ENCODE measurements at regions not wholly inside any gene's neighbourhood (a gene's known extent, or its start where the extent isn't known, plus 50 kb on each side); places are given as distances from the start of the nearest gene placed in this dataset.
"Not testable (repeated sequence)": the region's sequence is repeated elsewhere in the genome, so short reads cannot be mapped to it uniquely, and the experiment has no call there.

DNA sequence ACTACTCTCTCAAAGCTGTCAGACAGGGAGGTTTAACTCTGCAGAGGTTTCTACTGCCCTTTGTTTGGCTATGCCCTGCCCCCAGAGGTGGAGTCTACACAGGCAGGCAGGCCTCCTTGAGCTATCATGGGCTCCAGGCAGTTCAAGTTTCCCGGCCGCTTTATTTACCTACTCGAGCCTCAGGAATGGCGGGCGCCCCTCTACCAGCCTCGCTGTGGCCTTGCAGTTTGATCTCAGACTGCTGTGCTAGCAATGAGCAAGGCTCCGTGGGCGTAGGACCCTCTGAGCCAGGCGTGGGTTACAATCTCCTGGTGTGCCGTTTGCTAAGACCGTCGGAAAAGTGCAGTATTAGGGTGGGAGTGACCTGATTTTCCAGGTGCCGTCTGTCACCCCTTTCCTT, 124.3 kb downstream of the PTCHD1 start:
- H3K4me3 ChIP-seq; DNase-seq; H3K36me3 ChIP-seq; intact Hi-C loops (cut with DNase I; ENCODE audit: low total_unique reads); H3K27me3 ChIP-seq; H3K27ac ChIP-seq; H3K4me1 ChIP-seq: not testable (repeated sequence)
- WGBS, 5 donors = 92 to 97% (median 93%) methylated on average over 12 to 13 of the region's 13 CpGs
- H3K9me3 ChIP-seq = peaks cover 0 to 28% (median 3%) of the 10 kb centered on the region in 4 donors

GRCh38 chrX:23465105-23465791, 130.6 kb downstream of the PTCHD1 start:
- TF ChIP-seq EP300 (IDR thresholded peaks at IDR 0.05) = no peak
- TF ChIP-seq POLR2A (IDR thresholded peaks at IDR 0.05) = no peak
- intact Hi-C loops (cut with DNase I; ENCODE audit: low total_unique reads) = no loop called here
- Histone ChIP-seq H3K27ac (no peak overlapping the region), H3K36me3 (no peaks in the 10 kb centered on the region), H3K4me1 (no peaks in the 10 kb centered on the region), H3K9me3 (peaks cover 0 to 49% (median 14%) of the 10 kb centered on the region in 4 donors), H3K27me3 (no peaks in the 10 kb centered on the region), H3K4me3 (no peak overlapping the region)
- whole genome bisulfite sequencing, 5 donors = 45 to 61% (median 50%) methylated on average over 3 of the region's 3 CpGs
- no peak for DNase-seq

DNA sequence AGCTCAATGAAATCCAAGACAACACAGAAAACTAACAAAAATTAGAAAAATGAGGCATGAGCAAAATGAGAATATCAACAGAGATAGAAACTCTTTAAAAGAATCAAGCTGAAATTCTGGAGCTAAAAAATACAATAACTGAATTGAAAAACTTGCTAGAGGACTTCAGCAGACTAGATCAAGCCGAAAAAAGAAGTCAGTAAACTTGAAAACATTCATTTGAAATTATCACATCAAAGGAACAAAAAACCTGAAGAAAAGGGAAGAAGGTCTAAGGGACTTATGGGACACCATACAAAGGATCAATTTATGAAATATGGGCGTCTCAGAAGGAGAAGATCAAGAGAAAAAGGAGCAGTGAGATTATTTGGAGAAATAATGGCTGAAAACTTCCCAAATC, 131.3 kb downstream of the PTCHD1 start:
- DNase-seq = no peak
- WGBS, 5 donors = 46 to 70% (median 60%) methylated on average over 2 of the region's 2 CpGs
- no peak overlapping the region for H3K27ac ChIP-seq
- peaks cover 0 to 47% (median 14%) of the 10 kb centered on the region in 4 donors for H3K9me3 ChIP-seq
- H3K4me1 ChIP-seq = no peaks in the 10 kb centered on the region
- H3K36me3 ChIP-seq = no peaks in the 10 kb centered on the region
- no peaks in the 10 kb centered on the region for H3K27me3 ChIP-seq
- intact Hi-C loops (cut with DNase I; ENCODE audit: low total_unique reads) = no loop called here
- TF ChIP-seq EP300 (IDR thresholded peaks at IDR 0.05) = no peak
- TF ChIP-seq POLR2AphosphoS5 (IDR thresholded peaks at IDR 0.05) = no peak
- TF ChIP-seq, protein P1, sequence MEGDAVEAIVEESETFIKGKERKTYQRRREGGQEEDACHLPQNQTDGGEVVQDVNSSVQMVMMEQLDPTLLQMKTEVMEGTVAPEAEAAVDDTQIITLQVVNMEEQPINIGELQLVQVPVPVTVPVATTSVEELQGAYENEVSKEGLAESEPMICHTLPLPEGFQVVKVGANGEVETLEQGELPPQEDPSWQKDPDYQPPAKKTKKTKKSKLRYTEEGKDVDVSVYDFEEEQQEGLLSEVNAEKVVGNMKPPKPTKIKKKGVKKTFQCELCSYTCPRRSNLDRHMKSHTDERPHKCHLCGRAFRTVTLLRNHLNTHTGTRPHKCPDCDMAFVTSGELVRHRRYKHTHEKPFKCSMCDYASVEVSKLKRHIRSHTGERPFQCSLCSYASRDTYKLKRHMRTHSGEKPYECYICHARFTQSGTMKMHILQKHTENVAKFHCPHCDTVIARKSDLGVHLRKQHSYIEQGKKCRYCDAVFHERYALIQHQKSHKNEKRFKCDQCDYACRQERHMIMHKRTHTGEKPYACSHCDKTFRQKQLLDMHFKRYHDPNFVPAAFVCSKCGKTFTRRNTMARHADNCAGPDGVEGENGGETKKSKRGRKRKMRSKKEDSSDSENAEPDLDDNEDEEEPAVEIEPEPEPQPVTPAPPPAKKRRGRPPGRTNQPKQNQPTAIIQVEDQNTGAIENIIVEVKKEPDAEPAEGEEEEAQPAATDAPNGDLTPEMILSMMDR (IDR thresholded peaks at IDR 0.05) = no peak
- TF ChIP-seq POLR2A (IDR thresholded peaks at IDR 0.05) = no peak
- no peak overlapping the region for H3K4me3 ChIP-seq

DNA sequence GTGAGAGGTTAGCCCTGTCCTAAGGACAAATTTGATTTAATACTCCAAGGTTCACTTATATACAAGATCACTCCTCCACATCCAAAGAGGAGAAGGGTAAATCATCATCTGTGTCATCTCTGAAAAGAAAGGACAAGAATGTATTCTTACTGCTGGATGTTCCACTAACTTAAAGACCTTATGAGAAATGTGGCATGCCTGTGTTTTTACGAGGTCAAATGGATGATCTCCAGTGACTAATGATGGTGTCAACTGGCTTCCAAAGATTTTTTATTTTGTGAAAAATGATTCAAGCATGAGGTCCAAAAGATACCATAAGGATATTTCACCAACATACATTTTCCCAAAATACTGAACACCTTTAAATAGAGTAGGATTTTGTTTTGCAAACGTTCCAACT, 143.4 kb downstream of the PTCHD1 start:
- Histone ChIP-seq H3K9me3 (peaks cover 0 to 7% (median 0%) of the 10 kb centered on the region in 4 donors), H3K27ac (no peak overlapping the region), H3K36me3 (no peaks in the 10 kb centered on the region), H3K4me1 (no peaks in the 10 kb centered on the region), H3K4me3 (no peak overlapping the region), H3K27me3 (no peaks in the 10 kb centered on the region)
- no peak for DNase-seq
- intact Hi-C loops (cut with DNase I; ENCODE audit: low total_unique reads) = no loop called here
- WGBS, 5 donors = 64 to 87% (median 76%) methylated on average over 2 of the region's 2 CpGs
- TF ChIP-seq POLR2AphosphoS5 (IDR thresholded peaks at IDR 0.05) (no peak), EP300 (IDR thresholded peaks at IDR 0.05) (no peak), POLR2A (IDR thresholded peaks at IDR 0.05) (no peak)
- TF ChIP-seq, protein P1 (IDR thresholded peaks at IDR 0.05) = no peak

DNA sequence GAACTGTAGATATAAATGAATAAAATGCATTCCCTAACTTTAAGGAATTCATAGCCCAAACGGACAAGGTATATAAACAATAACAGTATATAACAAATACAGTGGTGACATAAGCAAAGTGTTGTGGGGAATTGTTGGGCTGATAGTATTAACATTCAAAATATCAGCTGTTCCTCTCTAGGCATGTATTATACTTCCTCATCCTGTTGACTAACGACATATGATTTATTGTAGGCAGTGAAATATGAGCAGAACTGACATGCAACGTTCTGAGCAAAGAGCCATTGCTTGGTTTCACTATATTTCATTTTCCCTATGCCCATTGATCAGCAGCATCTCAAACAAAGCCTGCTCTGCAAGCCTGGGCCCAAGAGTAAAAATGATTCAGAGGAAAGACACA, 143.9 kb downstream of the PTCHD1 start:
- H3K36me3 ChIP-seq = no peaks in the 10 kb centered on the region
- no peak for TF ChIP-seq POLR2AphosphoS5 (IDR thresholded peaks at IDR 0.05)
- no peak for TF ChIP-seq EP300 (IDR thresholded peaks at IDR 0.05)
- TF ChIP-seq POLR2A (IDR thresholded peaks at IDR 0.05) = no peak
- TF ChIP-seq, protein P1 (IDR thresholded peaks at IDR 0.05) = no peak
- no peak overlapping the region for H3K27ac ChIP-seq
- DNase-seq = no peak
- H3K27me3 ChIP-seq = no peaks in the 10 kb centered on the region
- peaks cover 0 to 7% (median 0%) of the 10 kb centered on the region in 4 donors for H3K9me3 ChIP-seq
- WGBS, 5 donors = 27 to 60% (median 58%) methylated on average over 3 of the region's 3 CpGs
- no peaks in the 10 kb centered on the region for H3K4me1 ChIP-seq
- intact Hi-C loops (cut with DNase I; ENCODE audit: low total_unique reads) = no loop called here
- no peak overlapping the region for H3K4me3 ChIP-seq
